ENCODE measurements at regions not wholly inside any gene's neighbourhood (a gene's known extent, or its start where the extent isn't known, plus 50 kb on each side); places are given as distances from the start of the nearest gene placed in this dataset.

DNA sequence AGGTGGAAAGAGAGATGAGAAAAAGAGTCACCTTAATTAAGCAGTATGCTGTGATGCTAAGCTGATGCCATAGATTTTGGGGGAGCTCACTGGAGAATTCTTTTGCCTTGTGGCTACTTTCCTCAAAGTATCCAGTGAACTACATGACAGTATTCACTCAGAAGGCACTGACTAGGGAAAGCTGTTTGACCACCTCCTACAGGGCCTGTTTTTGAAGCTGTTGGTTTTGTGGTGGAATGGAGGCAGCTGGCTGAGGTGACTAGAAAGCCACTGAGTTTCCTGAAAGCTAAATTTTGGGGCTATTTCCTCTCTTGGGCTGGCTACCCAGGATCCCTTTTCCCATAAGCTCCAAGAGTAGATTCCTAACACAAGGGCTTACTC, 124.8 kb upstream of the EOLA2 start:
- TF ChIP-seq, protein P1, sequence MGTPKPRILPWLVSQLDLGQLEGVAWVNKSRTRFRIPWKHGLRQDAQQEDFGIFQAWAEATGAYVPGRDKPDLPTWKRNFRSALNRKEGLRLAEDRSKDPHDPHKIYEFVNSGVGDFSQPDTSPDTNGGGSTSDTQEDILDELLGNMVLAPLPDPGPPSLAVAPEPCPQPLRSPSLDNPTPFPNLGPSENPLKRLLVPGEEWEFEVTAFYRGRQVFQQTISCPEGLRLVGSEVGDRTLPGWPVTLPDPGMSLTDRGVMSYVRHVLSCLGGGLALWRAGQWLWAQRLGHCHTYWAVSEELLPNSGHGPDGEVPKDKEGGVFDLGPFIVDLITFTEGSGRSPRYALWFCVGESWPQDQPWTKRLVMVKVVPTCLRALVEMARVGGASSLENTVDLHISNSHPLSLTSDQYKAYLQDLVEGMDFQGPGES (IDR thresholded peaks at IDR 0.05): no peak
- TF ChIP-seq STAT1 (conservative IDR thresholded peaks at IDR 0.05): no peak
- TF ChIP-seq, protein P2, sequence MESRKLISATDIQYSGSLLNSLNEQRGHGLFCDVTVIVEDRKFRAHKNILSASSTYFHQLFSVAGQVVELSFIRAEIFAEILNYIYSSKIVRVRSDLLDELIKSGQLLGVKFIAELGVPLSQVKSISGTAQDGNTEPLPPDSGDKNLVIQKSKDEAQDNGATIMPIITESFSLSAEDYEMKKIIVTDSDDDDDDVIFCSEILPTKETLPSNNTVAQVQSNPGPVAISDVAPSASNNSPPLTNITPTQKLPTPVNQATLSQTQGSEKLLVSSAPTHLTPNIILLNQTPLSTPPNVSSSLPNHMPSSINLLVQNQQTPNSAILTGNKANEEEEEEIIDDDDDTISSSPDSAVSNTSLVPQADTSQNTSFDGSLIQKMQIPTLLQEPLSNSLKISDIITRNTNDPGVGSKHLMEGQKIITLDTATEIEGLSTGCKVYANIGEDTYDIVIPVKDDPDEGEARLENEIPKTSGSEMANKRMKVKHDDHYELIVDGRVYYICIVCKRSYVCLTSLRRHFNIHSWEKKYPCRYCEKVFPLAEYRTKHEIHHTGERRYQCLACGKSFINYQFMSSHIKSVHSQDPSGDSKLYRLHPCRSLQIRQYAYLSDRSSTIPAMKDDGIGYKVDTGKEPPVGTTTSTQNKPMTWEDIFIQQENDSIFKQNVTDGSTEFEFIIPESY (IDR thresholded peaks at IDR 0.05): no peak
